GM19455 (cell line): ENCODE measurements at regions not wholly inside any gene's neighbourhood (a gene's known extent, or its start where the extent isn't known, plus 50 kb on each side); places are given as distances from the start of the nearest gene placed in this dataset.

Experiments used
- ATAC-seq: cut with Tn5 transposase; IDR thresholded peaks from one replicate; pipeline ENCODE4 v1.9.1; 2021; ENCODE audit not compliant: unreplicated experiment

DNA sequence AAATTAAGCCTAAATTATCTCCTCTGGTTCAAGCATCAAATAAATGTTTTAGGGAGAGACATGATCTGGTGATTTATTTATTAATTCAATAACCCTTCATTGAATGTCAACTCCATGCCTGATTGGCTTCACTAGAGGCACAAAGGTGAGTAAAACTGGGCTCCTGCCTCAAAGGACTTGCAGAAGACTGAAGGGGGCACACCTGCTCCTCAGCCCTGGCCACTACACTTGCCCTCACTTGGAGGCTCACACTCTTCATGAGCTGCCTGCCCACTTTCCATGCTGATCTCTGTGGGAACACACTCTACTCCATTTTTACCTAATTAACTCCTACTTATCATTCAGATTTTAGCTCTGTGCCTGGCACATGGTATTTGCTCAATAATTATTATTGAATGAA, 84.4 kb upstream of the KCNMB2 start:
- no peak for ATAC-seq

GRCh38 chr3:178454726-178455125, 81.5 kb upstream of the KCNMB2 start:
- ATAC-seq, result no peak

- ATAC-seq, result no peak
Observed at GRCh38 chr3:178455226-178455625, 81.0 kb upstream of the KCNMB2 start.

DNA sequence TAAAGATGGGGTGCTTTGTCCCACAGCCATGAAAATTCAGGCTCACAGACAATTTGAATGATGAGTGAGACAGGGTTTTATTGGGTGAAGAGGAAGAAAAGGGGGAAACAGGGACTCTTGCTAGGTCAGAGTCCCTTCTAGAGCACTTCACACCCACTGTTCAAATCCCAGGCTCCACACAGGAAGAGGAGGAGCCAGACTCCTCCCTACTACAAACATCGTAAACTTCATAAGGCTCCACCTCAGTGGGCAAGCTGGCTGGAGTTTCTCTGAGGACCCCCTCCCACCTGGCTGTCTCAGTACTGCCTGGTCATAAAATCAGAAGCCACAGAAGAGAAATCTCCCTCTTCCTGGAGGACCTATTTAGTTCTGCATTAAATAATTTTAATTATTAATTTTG, 80.3 kb upstream of the KCNMB2 start:
- no peak for ATAC-seq

DNA sequence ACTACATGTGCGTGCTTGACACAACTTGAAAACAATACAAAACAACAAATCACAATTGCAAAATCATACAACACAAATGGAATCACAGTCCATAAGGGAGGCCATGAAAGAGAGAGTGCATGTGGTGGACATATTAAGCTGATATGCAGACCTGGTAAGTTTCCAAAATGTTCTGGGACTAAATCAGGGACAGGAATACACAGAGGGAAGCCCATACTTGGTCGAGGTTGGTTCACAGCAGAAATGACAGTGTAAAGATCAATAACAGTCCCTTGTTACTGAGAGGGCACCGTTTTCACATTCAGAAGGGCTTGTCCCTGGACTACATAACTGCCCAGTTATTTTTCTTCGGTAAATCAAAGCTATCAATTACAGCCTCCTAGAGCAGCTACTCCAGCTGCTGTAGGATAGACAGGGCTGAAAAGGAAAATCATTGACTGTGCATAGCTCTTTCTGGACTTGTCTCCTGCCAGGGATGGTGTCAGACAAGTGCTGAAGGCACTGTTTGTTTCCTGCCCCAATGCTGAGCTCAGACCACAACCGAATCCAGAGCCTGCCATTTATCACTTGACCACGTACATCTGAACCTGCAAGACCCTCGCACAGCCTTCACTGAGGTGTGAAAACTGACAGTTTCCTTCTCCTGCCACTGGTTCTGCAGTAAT, 79.5 kb upstream of the KCNMB2 start:
- ATAC-seq, result no peak

DNA sequence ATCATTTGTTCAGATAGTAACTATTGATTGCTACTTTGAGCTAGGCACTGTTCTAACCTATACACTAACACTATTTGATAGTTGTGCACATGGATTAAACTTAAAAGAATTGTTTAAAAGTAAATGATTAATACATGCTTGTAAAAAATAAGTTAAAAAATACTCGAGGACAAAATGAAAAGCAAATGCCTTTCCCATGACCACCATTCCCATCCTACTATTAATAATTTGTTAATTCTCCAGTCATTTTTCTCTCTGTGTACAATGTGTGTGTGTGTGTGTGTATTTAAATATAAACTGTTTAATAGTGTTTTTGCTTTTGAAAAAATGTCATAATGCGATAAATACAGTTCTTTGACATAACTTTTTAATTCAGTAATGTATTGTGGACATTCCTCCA, 78.7 kb upstream of the KCNMB2 start:
- no peak for ATAC-seq

GRCh38 chr3:178458313-178459037, 77.8 kb upstream of the KCNMB2 start:
- ATAC-seq, result no peak

DNA sequence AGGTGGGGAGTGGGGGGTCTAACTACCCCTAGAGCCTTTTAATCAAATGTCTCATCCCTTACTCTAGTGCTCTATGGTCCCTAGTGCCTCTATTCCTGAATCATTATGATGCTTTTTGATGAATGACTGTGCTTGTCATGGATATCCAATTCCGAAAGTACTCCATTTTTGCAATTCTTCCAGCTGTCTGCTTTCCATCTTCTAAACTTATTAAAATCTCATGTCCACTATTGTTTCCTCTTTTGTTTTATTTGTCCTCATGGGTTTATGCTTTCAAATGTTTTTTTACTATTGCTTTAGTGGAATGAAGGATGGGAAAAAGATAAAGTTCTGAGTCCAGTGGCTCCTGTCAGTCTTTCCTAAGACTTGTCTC, 77.2 kb upstream of the KCNMB2 start:
- no peak for ATAC-seq

DNA sequence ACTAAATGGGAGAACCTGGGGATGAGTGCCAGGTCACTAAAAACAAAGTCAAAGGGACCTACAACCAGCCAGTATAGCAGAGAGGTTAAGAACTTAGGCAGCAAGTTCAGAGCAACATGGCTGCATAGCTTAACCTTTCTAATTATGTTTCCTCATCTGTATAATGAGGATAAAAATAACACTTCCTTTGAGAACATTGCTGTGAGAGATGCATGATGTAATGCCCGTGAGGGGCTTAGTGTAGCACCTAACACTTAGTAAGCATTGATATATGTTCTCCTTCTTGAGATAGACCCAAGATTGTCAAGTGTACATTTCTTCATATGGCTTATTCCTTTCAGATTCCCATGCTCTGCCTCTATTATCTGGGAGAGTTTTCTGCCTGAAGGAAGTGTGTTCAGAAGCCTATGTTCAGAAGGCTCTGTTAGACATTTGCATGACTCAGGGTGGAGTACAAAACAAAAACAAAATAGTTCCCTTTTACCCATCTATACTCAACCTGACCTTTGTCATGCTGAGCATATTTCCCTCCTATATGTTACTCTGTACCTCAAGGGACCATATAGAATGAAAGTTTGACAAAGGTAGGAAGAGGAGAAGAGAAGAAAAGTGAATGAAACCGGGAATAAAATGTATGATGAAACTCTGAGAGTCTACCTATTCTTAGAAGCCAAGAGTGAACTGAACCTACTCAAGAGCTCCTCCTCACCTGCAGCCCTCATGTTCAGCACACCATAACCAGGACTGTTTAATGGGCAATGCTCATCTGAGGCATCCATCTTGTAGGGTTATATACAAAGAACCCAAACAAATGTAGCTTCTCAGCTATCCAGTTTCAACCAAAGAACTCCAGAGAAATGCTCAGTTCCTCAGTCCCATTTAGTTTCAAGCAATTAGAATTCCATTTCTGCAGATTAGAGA, 70.7 kb upstream of the KCNMB2 start:
- ATAC-seq, result peak; percentile 58

DNA sequence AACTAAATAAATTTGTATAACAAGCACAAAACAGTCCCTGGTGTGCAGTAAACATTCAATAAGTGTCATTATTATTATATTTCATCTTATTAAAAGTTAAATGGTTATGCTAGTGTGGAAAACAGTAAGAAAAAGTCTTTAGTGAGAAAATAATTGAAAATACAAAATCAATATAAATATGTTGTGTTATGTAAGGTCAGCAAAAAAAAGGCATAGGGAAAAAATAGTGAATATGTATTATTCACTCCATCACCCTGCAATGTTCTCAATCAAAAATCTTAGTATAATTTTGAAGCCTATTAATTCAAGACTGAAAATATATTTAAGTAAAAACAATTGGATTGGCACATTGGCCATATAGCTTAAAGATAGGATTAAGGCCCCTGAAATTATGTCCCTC, 63.3 kb upstream of the KCNMB2 start:
- no peak for ATAC-seq

- ATAC-seq, result no peak
Observed at GRCh38 chr3:178474526-178474925, 61.7 kb upstream of the KCNMB2 start.

- ATAC-seq, result no peak
Observed at GRCh38 chr3:178475062-178475461, 61.2 kb upstream of the KCNMB2 start.

GRCh38 chr3:178476886-178477285, 59.4 kb upstream of the KCNMB2 start:
- no peak for ATAC-seq

DNA sequence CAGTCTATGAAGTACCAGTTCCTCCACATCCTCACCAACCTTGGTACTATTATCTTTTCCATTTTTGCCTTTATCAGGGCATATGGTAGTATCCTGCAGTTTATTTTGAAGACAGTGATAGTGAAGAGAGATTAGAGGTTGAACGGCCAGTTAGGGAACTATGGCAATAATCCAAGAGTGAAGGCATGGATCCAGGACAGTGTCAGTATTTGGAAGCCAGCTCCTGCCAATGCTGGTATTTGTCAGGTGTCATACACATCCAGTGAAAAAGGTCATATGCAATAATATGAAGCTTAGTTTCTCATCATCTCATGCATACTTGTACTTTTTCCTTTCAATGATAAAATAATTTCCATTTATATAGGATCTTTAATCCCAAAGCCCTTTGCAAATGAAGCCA, 56.8 kb upstream of the KCNMB2 start:
- no peak for ATAC-seq

- no peak for ATAC-seq
Observed at GRCh38 chr3:178479860-178480259, 56.4 kb upstream of the KCNMB2 start.

DNA sequence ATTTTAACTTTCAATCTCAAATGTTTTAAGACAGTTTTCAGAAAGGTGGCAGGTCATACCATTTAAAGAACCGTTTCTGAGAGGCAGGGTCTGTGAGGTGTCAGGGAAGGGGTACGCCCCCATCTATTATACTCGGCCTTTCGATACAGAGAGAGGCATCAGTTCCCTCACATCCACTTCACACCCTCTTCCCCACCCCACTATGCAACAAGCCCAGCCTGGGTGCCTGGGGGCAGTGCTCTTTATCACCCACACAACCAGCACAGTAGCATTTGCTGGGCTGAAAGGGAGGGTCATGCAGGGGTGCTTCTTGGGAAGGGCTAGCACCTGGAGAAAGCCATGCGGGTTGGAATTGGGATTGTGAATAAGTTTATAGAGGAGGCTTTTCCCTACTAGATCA, 56.0 kb upstream of the KCNMB2 start:
- ATAC-seq, result peak; percentile 36

- peak; percentile 98 for ATAC-seq
Observed at GRCh38 chr3:178480795-178481194, 55.4 kb upstream of the KCNMB2 start.

DNA sequence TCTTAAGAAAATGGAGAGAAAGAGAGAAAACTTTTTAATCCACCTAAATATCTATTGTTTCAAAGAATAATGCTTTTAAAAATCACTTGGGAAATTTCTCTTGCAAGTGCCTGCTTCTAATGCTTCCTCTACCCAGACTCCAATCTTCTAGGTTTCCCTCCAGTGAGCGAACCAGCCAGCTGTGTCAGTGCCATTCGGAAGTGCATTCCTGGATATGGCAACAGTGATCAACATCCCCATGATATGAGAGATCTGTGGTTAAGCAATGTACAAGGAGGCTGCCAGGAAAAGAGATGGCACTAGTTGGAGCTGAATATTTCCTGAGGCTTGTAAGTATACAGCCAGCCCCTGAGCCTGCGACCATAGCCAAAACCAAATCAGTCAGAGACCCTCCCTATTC, 53.3 kb upstream of the KCNMB2 start:
- no peak for ATAC-seq

- ATAC-seq, result no peak
Observed at GRCh38 chr3:178483704-178484103, 52.5 kb upstream of the KCNMB2 start.

DNA sequence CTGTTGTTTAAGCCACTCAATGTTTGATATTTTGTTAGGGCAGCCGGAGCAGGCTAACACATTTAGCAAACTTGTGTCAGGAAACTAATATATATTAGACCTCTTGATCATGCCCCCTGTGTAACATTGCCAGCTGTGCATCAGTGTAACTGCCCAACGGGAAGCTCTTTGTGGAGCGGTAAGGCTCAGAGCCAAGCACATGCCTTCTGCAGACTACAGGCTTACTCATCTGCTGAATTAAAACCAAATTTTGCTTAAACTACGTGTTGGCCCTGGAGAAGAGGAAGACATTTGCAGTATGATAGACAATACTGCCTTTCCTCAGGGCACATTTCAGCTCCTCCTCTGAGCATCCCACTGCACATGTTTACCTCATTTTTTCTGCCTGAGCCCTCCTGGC, 50.5 kb upstream of the KCNMB2 start:
- ATAC-seq, result no peak
